GM19351 (cell line): ENCODE measurements at regions not wholly inside any gene's neighbourhood (a gene's known extent, or its start where the extent isn't known, plus 50 kb on each side); places are given as distances from the start of the nearest gene placed in this dataset.
"Not testable (repeated sequence)": the region's sequence is repeated elsewhere in the genome, so short reads cannot be mapped to it uniquely, and the experiment has no call there.

Experiments
- ATAC-seq: cut with Tn5 transposase; IDR thresholded peaks from one replicate; pipeline ENCODE4 v1.9.1; 2021; ENCODE audit warnings: mild to moderate bottlenecking, moderate library complexity; ENCODE audit not compliant: unreplicated experiment

GRCh38 chr1:233473549-233474204 is 140.2 kb upstream of the KCNK1 start:
- no peak for ATAC-seq

- ATAC-seq = no peak
These were observed 136.5 kb upstream of the KCNK1 start for GRCh38 chr1:233477359-233477758.

DNA sequence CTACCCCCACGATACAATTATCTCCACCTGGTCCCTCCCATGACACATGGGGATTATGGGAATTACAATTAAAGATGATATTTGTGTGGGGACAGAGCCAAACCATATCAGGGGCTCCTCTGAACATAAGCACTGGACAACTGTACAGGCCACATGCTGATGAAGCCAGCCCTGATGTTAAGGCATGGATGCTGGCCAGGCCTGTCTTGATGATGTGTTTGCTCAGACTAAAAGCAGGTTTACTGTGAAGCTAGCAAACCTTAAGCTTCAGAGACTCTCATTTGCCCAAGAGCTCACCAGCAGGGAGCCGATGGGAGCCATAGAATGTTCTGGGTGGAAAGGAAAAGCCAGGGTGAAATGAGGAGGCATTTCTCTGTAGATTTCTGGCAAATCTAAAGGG is 135.3 kb upstream of the KCNK1 start:
- no peak for ATAC-seq

- no peak for ATAC-seq
These were observed 134.6 kb upstream of the KCNK1 start for GRCh38 chr1:233479110-233479890.

GRCh38 chr1:233480198-233480597 is 133.7 kb upstream of the KCNK1 start:
- no peak for ATAC-seq

GRCh38 chr1:233482388-233482787 is 131.5 kb upstream of the KCNK1 start:
- no peak for ATAC-seq

DNA sequence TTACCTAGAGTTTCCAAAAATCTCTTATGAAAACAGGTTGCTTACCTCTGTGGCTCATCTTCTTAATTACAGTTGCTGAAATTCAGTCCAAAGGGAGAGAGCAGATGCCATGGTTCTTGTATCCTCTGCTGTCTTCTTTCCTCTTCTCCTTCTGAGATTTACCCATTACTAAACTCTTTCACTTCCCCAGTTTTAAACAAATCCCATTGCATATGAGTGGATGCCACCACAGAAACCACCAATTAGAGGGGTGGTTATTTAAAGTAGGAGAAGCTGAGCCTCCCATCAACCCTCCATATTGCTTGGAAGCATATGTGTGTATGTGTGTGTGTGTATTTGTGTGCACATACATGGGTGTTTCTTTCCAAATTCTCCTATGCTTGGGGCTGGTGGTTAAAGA is 128.5 kb upstream of the KCNK1 start:
- ATAC-seq = no peak

- no peak for ATAC-seq
These were observed 128.0 kb upstream of the KCNK1 start for GRCh38 chr1:233485809-233486398.

DNA sequence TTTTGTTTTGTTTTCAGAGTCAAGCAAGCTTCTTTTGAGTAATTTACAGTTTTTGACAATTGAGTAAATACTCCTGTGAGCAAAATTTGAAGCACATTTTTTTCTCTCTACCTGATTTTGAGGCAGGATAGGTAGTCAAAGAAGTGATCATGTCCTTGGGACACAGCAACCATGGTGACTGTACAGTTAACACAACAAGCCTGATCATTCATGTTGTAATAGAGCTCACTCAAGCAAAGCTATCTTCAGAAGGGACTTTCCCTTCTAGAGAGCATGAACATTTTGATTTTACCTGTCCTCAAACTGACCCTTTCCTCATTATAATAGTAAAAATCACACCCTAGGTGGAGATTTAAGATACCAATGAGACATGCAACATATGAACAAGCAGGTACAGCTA is 126.5 kb upstream of the KCNK1 start:
- peak; percentile 43 for ATAC-seq

GRCh38 chr1:233489411-233489810 is 124.5 kb upstream of the KCNK1 start:
- no peak for ATAC-seq

GRCh38 chr1:233490488-233490887 is 123.4 kb upstream of the KCNK1 start:
- no peak for ATAC-seq

- ATAC-seq = no peak
These were observed 121.8 kb upstream of the KCNK1 start for GRCh38 chr1:233491953-233492620.

DNA sequence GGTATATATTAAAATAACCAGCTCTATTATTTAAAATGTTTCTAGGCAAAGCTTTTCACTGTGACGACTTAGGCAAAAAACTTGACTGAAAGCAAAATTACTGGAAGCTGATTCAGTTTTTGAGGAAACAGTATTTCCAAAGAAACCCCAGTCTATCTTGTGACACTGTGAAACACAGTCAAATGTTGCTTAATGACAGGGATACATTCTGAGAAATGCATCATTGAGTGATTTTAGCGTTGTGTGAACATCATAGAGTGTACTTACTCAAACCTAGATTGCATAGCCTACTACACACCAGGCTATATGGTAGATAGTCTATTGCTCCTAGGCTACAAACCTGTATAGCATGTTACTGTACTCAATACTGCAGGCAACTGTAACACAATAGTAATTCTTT is 116.9 kb upstream of the KCNK1 start:
- ATAC-seq = no peak

- ATAC-seq = no peak
These were observed 116.2 kb upstream of the KCNK1 start for GRCh38 chr1:233497679-233498078.

DNA sequence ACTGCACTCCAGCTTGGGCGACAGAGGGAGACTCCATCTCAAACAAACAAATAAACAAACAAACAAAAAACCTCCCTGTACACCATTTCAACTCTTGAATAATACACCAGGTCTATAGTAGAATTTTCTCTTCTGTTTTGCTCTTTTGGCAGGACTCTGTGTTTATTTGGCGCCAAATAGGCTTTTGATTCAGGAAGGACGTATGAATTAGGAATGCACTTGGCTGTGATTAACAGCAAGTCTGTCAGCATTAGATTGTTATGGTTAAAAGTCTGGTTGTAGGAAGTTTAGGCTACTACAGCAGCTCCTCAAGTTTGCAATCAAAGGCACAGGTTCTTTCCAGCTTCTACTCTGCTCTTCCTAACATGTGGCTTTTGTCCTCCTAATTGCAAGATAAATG is 113.8 kb upstream of the KCNK1 start:
- no peak for ATAC-seq

GRCh38 chr1:233503366-233503954 is 110.4 kb upstream of the KCNK1 start:
- no peak for ATAC-seq

GRCh38 chr1:233505130-233505529 is 108.8 kb upstream of the KCNK1 start:
- ATAC-seq = no peak

DNA sequence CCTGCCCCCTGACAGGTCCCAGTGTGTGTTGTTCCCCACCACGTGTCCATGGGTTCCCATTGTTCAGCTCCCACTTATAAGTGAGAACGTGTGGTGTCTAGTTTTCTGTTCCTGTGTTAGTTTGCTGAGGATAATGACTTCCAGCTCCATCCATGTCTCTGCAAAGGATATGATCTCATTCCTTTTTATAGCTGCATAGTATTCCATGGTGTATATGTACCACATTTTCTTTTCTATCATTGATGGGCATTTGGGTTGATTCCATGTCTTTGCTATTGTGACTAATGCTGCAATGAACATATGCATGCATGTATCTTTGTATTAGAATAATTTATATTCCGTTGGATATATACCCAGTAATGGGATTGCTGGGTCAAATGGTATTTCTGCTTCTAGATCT is 108.0 kb upstream of the KCNK1 start:
- not testable (repeated sequence) for ATAC-seq

- no peak for ATAC-seq
These were observed 104.4 kb upstream of the KCNK1 start for GRCh38 chr1:233509526-233509925.

GRCh38 chr1:233512538-233512937 is 101.4 kb upstream of the KCNK1 start:
- ATAC-seq = no peak

DNA sequence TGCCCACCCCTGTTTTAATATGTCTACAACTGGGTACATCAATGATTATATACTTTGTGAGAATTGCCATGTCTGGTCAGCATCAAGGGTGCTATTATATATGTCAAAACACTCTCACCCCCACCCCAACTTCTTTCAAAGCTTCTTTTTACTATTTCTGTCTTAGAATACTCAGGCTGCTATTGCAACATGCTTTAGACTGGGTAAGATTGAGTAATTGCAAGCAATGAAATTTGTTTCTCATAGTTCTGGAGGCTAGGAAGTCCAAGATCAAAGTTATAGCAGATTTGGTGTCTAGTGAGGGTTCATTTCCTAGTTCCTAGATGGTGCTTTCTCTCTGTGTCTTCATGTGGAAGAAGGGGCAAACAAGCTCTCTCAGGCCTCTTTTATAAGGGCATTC is 100.5 kb upstream of the KCNK1 start:
- ATAC-seq = no peak
